Nucleus accumbens (tissue), 56 donors: ENCODE measurements at regions not wholly inside any gene's neighbourhood (a gene's known extent, or its start where the extent isn't known, plus 50 kb on each side); places are given as distances from the start of the nearest gene placed in this dataset.
"Not testable (repeated sequence)": the region's sequence is repeated elsewhere in the genome, so short reads cannot be mapped to it uniquely, and the experiment has no call there.

Source experiments
- DNase-seq, 56 donors: peaks; one replicate each; lab custom pipeline; 2025; lab: John Stamatoyannopoulos, UW

- DNase-seq: peak in 2 of 56 donors; percentile 1 to 4
These were observed 65.8 kb downstream of the MTX3 start for GRCh38 chr5:79924936-79925893.

GRCh38 chr5:79923431-79923830 lies 67.6 kb downstream of the MTX3 start:
- DNase-seq: no peak

DNA sequence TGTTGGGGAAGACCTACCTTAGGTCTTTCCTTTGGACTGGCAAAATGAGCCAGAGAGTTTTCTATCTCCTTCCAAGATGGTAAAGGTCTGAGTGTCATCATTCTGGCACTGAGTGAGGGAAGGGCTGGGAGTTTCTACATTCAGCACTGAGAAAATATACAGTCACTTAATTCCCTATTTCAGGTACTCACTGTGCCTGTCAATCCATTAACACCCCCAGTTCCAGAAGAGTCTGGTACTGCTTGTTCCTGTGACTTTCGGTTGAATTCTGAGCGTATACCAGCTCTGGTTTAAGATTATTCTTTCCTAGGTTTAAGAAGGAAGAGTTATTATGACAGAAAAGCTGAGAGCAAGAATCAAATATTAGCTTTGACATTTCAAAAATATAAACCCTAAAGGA lies 68.4 kb downstream of the MTX3 start:
- peak in 14 of 56 donors; percentile 1 to 55 (median 14) for DNase-seq

DNA sequence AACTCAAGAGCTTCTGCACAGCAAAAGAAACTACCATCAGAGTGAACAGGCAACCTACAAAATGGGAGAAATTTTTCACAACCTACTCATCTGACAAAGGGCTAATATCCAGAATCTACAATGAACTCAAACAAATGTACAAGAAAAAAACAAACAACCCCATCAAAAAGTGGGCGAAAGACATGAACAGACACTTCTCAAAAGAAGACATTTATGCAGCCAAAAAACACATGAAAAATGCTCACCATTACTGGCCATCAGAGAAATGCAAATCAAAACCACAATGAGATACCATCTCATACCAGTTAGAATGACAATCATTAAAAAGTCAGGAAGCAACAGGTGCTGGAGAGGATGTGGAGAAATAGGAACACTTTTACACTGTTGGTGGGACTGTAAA lies 83.6 kb downstream of the MTX3 start:
- DNase-seq: not testable (repeated sequence)

- not testable (repeated sequence) for DNase-seq
These were observed 88.5 kb downstream of the MTX3 start for GRCh38 chr5:79902571-79902970.

GRCh38 chr5:79901631-79902030 lies 89.4 kb downstream of the MTX3 start:
- DNase-seq: no peak

DNA sequence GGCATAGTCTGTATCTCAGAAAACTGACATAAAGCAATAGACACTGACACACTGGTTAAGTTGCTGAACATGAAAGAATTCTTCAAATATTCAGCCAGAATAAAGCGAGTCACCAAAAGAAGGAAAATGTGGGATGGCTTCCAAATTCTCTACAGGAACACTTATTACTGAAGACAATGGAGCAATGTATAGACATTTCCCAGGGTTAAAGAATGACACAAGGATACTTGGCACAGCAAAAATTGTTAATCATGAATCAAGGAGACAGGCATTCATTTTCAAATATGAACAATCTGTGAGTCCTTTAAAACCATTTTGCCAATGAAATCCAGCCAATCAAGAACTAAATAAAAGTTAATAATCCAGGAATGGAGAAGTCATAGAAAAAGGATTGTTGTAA lies 92.5 kb downstream of the MTX3 start:
- DNase-seq: no peak

DNA sequence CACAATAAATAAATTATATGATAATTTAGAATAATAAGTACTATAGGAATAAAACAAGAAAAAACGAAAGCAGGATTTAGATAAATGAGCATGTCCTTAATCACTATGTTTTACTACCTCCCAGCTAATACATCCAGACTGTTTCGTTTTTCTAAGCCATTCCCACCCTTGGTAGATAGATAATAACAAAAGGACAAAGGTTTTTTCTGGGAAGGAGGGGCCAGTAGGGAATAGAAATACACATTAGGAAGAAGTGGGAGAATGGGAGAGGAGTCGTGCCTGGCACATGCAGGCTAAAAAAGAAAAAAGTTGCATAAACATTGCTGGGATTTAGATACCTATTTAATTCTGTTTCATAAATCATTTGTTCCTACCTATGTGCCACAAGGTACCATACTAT lies 97.1 kb downstream of the MTX3 start:
- no peak for DNase-seq

GRCh38 chr5:79893485-79893884 lies 97.6 kb downstream of the MTX3 start:
- DNase-seq: no peak

DNA sequence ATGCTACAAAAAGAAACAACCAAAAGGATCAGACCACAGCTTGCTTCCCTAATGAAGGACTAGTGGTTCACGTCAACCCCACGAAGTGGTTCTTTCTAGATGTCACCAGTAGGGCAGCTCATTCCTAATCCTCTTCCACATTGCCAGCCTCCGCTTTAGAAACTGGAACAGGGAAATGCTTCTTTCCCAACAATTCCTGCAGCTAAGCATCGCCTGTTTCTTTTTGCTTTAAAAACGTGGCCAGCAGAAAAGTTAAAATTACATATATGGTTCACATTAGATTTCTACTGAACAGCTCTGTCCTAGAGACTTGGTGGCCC lies 100.2 kb downstream of the MTX3 start:
- DNase-seq: no peak

DNA sequence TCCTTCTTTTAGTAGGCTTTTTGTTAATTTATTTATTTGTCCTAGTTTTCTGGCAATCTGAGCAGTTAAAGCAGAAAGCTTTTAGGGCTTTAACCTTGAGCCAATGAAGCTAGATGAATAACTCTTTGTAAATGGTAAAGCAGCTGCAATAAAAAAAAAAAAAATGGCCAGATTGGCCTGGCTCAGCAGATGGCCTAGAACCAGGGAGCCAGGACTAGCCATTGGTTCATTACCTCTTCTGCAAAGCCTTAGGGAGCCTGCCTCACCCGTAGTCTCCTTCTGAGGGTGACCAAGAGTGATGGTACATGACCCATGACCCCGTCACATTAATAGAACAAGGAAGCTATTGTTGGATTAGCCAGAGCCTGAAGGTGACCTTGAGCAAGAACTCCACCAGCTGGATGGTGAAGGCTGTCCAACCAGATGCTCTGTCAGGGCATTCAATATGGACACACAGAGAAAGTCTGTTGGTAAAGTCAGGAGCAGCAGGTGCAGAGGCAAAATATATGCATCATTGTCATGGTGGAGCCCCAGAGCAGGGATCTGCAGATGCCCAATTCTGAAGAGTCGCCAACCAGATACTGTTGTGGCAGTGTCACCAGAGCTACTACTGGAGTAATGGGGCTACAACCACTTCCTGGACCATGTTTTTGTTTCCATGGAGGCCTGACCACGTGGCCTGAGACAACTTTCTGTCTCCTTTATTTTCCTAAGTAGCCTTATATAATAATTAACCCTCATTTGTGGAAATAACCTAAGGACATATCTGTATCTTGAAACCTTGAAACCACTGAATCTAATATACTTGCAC lies 100.7 kb downstream of the MTX3 start:
- peak in 5 of 56 donors; percentile 3 to 49 (median 17) for DNase-seq

- no peak for DNase-seq
These were observed 102.4 kb downstream of the MTX3 start for GRCh38 chr5:79888643-79889042.

DNA sequence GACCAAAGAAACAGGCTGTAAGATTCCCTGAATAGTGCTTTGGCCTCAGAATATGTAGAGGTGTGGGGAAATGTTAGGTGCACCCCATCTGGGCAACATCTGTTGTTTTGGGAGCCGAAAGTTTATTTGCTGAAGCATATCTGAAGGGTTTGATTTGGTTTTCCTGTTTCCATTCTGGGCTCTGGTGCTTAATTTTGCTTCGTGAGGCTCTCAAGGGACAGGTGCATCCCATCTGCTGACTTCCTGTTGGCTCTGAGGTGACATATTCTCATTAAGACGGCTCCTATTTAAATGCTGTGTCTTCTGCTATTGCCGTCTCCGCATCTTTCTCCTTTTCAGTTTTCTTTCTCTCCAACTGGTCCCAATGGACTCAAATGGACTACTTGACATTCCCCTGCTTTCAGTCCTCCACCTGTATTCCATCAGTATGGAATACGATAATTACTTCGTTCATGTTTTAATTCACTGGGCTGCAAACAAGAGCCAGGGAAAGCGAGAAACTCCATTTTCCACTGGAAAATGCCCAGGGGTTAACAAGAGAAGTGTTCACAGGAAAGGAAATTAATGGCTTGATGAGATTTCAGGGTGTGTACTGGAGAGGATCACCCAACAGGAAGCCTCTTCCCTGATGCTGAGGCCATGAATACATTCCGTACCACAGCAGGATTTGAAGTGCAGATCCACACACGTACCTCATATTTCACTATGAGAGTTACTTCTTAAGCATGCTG lies 104.0 kb downstream of the MTX3 start:
- no peak for DNase-seq

DNA sequence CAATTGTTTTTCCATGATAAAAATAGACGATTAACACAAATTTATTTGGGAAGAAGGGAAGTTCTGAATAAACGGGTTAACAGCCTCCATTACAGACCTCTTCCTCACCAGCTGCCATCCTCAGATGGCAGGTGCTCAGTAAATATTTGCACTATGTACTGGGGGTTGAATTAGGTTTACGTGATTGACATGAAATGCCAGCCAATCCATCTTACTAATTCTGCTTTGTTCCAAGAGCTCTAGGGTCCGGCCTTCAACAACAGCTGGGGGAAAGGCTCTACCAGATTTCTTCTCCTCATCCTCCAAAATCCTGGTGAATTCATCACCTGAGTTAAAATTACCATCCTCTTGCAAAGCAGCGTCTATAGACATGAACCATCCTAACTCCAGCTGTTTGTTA lies 104.6 kb downstream of the MTX3 start:
- no peak for DNase-seq

DNA sequence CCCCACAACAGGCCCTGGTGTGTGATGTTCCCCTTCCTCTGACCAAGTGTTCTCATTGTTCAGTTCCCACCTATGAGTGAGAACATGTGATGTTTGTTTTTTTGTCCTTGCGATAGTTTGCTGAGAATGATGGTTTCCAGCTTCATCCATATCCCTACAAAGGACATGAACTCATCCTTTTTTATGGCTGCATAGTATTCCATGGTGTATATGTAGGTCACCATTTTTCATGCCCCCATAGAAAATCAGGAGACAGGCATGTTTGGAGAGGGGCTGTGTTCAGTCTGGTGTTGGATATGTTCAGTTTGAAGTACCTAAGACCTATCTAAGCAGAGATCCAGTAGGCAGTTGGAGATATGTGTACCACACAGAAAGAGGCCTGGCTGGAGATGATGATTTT lies 111.2 kb downstream of the MTX3 start:
- DNase-seq: not testable (repeated sequence)

DNA sequence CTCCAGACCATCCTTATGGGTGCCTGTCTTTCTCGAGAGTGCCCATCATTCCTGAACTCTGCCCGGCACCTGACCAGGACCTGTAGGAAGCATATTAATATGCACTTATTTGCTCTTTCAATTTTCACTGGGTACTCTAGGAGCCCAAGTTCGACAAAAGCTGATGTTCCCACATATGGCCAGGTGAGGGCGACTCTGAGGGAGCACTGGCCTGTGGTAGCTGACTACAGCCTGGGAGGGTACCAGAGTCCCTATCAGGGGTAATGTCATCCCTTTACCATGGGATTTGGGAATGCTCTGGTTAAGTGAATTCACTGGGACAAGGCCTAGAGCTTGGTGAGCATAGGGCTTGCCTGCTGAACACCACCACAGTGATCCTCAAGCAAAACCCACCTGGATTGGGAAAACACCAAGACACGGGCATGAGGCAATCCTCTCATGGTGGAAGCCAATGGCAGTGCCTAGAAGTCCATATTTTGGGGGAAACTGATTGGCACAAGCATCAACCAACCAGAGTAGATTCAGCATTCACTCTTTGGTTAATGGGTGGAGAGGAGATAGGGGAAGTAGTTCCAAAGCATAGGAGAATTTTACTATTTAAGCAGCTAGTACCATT lies 112.2 kb downstream of the MTX3 start:
- DNase-seq: no peak

DNA sequence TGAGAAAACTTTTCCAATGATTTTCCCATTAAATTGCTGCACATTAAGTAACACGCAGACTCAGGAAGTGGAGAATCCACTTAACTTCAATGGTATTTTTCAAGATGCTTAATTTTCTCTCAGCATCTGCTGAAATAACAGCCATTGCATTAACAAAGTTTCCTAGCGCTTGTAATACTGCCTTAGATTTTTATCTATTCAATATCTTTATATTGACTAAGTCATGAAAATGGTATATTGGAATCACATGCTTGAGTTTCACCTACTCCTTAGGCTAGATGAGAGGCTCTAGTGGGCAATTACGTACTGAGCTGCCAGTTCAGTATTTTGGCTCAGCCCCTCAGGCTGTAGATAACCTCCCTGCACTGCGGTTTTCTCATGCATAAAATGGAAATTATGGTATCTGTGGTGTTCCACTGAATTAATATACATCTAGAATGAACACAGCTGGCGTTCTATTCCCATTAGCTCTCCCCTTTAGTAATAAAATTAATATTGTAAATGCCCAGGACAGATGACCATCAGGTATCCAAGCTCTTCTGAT lies 112.9 kb downstream of the MTX3 start:
- DNase-seq: no peak

GRCh38 chr5:79876456-79876855 lies 114.6 kb downstream of the MTX3 start:
- no peak for DNase-seq

- no peak for DNase-seq
These were observed 115.8 kb downstream of the MTX3 start for GRCh38 chr5:79875230-79875629.

GRCh38 chr5:79873187-79873586 lies 117.9 kb downstream of the MTX3 start:
- DNase-seq: no peak
